MM.1S (cell line): ENCODE measurements at regions not wholly inside any gene's neighbourhood (a gene's known extent, or its start where the extent isn't known, plus 50 kb on each side); places are given as distances from the start of the nearest gene placed in this dataset.
"Not testable (repeated sequence)": the region's sequence is repeated elsewhere in the genome, so short reads cannot be mapped to it uniquely, and the experiment has no call there.

Source experiments
- DNase-seq: peaks from one replicate; pipeline ENCODE4 v3.0.0-alpha.2; 2015
- H2AFZ ChIP-seq: fragments of 300-600 bp; sonication (generic); 2 replicates; pipeline ENCODE4 v1.6.0; 2016; ENCODE audit warnings: antibody characterized with exemption, low read length
- H3F3A ChIP-seq: fragments of 300-600 bp; sonication (generic); 2 replicates; pipeline ENCODE4 v1.6.1; 2016; ENCODE audit warnings: mild to moderate bottlenecking, antibody characterized with exemption, low read length, moderate library complexity, mixed read lengths; ENCODE audit not compliant: insufficient read depth
- H3K27ac ChIP-seq: fragments of 300-600 bp; sonication (generic); 2 replicates; pipeline ENCODE4 v1.5.1; 2016; ENCODE audit warnings: mild to moderate bottlenecking, low read length
- H3K27me3 ChIP-seq: fragments of 300-600 bp; sonication (generic); replicated peaks from 2 replicates; pipeline ENCODE4 v1.6.0; 2016; ENCODE audit warnings: low read length; ENCODE audit not compliant: insufficient read depth
- H3K36me3 ChIP-seq: fragments of 300-600 bp; sonication (generic); replicated peaks from 2 replicates; pipeline ENCODE4 v1.6.1; 2016; ENCODE audit warnings: mild to moderate bottlenecking, low read length, mixed read lengths; ENCODE audit not compliant: insufficient read depth
- H3K4me1 ChIP-seq: fragments of 300-600 bp; sonication (generic); 2 replicates; pipeline ENCODE4 v1.6.1; 2016; ENCODE audit warnings: low read length, mixed read lengths
- H3K4me2 ChIP-seq: fragments of 300-600 bp; sonication (generic); 2 replicates; pipeline ENCODE4 v1.6.0; 2016; ENCODE audit warnings: low read depth, low read length
- H3K4me3 ChIP-seq: fragments of 300-600 bp; sonication (generic); 2 replicates; pipeline ENCODE4 v1.5.1; 2016; ENCODE audit warnings: low read length, mixed read lengths
- H3K79me2 ChIP-seq: fragments of 300-600 bp; sonication (generic); 2 replicates; pipeline ENCODE4 v1.6.1; 2016; ENCODE audit warnings: mixed run types, low read length, mixed read lengths
- H3K9ac ChIP-seq: fragments of 300-600 bp; sonication (generic); 2 replicates; pipeline ENCODE4 v1.6.1; 2016; ENCODE audit warnings: low read length, mixed read lengths
- H3K9me2 ChIP-seq: fragments of 300-600 bp; sonication (generic); replicated peaks from 2 replicates; pipeline ENCODE4 v1.6.1; 2016; ENCODE audit warnings: mild to moderate bottlenecking, low read length, mixed read lengths; ENCODE audit not compliant: insufficient read depth
- H3K9me3 ChIP-seq: fragments of 300-600 bp; sonication (generic); replicated peaks from 2 replicates; pipeline ENCODE4 v1.6.1; 2016; ENCODE audit warnings: mild to moderate bottlenecking, low read length, mixed read lengths; ENCODE audit not compliant: insufficient read depth
- H4K20me1 ChIP-seq: fragments of 300-600 bp; sonication (generic); 2 replicates; pipeline ENCODE4 v1.6.1; 2016; ENCODE audit warnings: mild to moderate bottlenecking, low read length, moderate library complexity, mixed read lengths; ENCODE audit not compliant: insufficient read depth

GRCh38 chr15:21174761-21175160, 265.5 kb downstream of the POTEB3 start:
- H3F3A ChIP-seq, H2AFZ ChIP-seq, DNase-seq, H3K4me3 ChIP-seq, H3K9ac ChIP-seq, H4K20me1 ChIP-seq, H3K4me2 ChIP-seq, H3K27me3 ChIP-seq, H3K36me3 ChIP-seq, H3K9me2 ChIP-seq, H3K79me2 ChIP-seq, H3K4me1 ChIP-seq, H3K27ac ChIP-seq, H3K9me3 ChIP-seq: not testable (repeated sequence)

GRCh38 chr15:21151203-21151966, 285.3 kb upstream of the POTEB2 start:
- H4K20me1 ChIP-seq, H3K27ac ChIP-seq, H2AFZ ChIP-seq, H3K4me1 ChIP-seq, H3K79me2 ChIP-seq, DNase-seq, H3K4me2 ChIP-seq, H3K9me2 ChIP-seq, H3K9me3 ChIP-seq, H3K4me3 ChIP-seq, H3K9ac ChIP-seq, H3F3A ChIP-seq, H3K27me3 ChIP-seq, H3K36me3 ChIP-seq: not testable (repeated sequence)

- H3K9ac ChIP-seq, H3K4me3 ChIP-seq: not testable (repeated sequence)
These were observed 282.0 kb upstream of the POTEB2 start for GRCh38 chr15:21148136-21148535.

GRCh38 chr15:21133893-21134292, 267.8 kb upstream of the POTEB2 start:
- not testable (repeated sequence) for H3K27ac ChIP-seq, H3K9me3 ChIP-seq, H3K27me3 ChIP-seq, H3K79me2 ChIP-seq, H3K9ac ChIP-seq, H3K4me2 ChIP-seq, H3K4me3 ChIP-seq, H3K36me3 ChIP-seq, H3K4me1 ChIP-seq, H3F3A ChIP-seq, H3K9me2 ChIP-seq, H2AFZ ChIP-seq, H4K20me1 ChIP-seq
- peak; percentile 18 for DNase-seq

More at GRCh38 chr15:21148136-21148535, 282.0 kb upstream of the POTEB2 start:
- not testable (repeated sequence) for H3K79me2 ChIP-seq, H3F3A ChIP-seq, H3K9me2 ChIP-seq, H3K4me2 ChIP-seq, H4K20me1 ChIP-seq, DNase-seq, H2AFZ ChIP-seq, H3K9me3 ChIP-seq, H3K36me3 ChIP-seq, H3K27ac ChIP-seq, H3K27me3 ChIP-seq, H3K4me1 ChIP-seq

- not testable (repeated sequence) for H3K27ac ChIP-seq, H3K4me1 ChIP-seq, H3K27me3 ChIP-seq, H3K36me3 ChIP-seq, H3K4me2 ChIP-seq, H3K9me2 ChIP-seq, H3K79me2 ChIP-seq, H2AFZ ChIP-seq, H3F3A ChIP-seq, H4K20me1 ChIP-seq, H3K4me3 ChIP-seq, H3K9me3 ChIP-seq, H3K9ac ChIP-seq, DNase-seq
These were observed 246.3 kb upstream of the POTEB2 start for GRCh38 chr15:21112271-21113053.

GRCh38 chr15:21111861-21112260, 245.7 kb upstream of the POTEB2 start:
- not testable (repeated sequence) for H3K36me3 ChIP-seq, H3K9me3 ChIP-seq, H2AFZ ChIP-seq, H3K27ac ChIP-seq, H3K79me2 ChIP-seq, H3K4me2 ChIP-seq, H3K4me3 ChIP-seq, H3F3A ChIP-seq, H3K4me1 ChIP-seq, H4K20me1 ChIP-seq, H3K27me3 ChIP-seq, H3K9me2 ChIP-seq, H3K9ac ChIP-seq
- peak; percentile 5 for DNase-seq

- not testable (repeated sequence) for H3K36me3 ChIP-seq, H3K79me2 ChIP-seq, H3K27me3 ChIP-seq, H3K9me3 ChIP-seq, H4K20me1 ChIP-seq, DNase-seq, H3K4me2 ChIP-seq, H3K9ac ChIP-seq, H3K9me2 ChIP-seq, H3K27ac ChIP-seq, H2AFZ ChIP-seq, H3K4me1 ChIP-seq, H3K4me3 ChIP-seq, H3F3A ChIP-seq
These were observed 245.1 kb upstream of the POTEB2 start for GRCh38 chr15:21111172-21111571.
